HG03571 (cell line): ENCODE measurements at regions not wholly inside any gene's neighbourhood (a gene's known extent, or its start where the extent isn't known, plus 50 kb on each side); places are given as distances from the start of the nearest gene placed in this dataset.
"Not testable (repeated sequence)": the region's sequence is repeated elsewhere in the genome, so short reads cannot be mapped to it uniquely, and the experiment has no call there.

Experiments used
- ATAC-seq: cut with Tn5 transposase; IDR thresholded peaks from one replicate; pipeline ENCODE4 v1.9.1; 2021; ENCODE audit not compliant: unreplicated experiment

- no peak for ATAC-seq
These were observed 647.8 kb upstream of the SLC35B3 start for GRCh38 chr6:9083108-9083507.

- no peak for ATAC-seq
These were observed 631.4 kb upstream of the SLC35B3 start for GRCh38 chr6:9066726-9067125.

- ATAC-seq, result no peak
These were observed 628.8 kb upstream of the SLC35B3 start for GRCh38 chr6:9064156-9064555.

DNA sequence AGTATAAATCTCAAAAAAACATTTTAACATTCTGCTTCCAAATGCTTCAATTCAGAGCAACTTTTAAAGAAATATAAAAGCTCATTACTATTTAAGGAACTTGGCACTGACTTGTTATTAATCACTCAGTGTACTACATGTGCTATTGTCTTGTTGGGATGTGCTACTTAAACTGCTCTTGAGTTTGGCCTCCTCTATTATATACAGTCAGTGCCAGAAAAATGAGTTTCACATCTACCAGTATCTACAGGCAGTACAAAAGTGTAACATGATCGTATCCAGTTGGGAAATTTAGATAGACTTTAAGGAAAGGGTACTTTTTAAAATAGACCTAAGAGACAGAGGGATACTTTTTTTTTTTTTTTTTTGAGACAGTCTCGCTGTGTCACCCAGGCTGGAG is 627.3 kb upstream of the SLC35B3 start:
- no peak for ATAC-seq

DNA sequence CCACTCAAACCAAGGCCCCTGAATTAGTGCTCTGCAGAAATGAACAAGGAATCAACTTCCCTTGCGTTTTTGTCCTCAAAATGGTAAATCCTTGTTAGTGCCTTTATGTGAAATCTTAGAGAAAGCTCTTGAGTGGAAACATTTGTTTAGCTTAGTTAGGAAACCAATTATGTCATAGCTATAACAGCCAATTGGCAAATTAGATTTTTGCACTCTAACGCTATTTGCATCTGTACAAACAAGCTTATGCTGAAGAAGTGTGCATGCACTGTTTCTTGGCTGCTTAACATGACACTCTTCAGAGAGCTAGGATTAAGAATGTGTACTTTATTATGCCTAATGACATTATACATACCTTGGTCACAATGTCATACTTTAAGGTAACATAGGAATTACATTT is 622.6 kb upstream of the SLC35B3 start:
- ATAC-seq, result no peak

GRCh38 chr6:9056556-9056955 is 621.2 kb upstream of the SLC35B3 start:
- ATAC-seq, result no peak

DNA sequence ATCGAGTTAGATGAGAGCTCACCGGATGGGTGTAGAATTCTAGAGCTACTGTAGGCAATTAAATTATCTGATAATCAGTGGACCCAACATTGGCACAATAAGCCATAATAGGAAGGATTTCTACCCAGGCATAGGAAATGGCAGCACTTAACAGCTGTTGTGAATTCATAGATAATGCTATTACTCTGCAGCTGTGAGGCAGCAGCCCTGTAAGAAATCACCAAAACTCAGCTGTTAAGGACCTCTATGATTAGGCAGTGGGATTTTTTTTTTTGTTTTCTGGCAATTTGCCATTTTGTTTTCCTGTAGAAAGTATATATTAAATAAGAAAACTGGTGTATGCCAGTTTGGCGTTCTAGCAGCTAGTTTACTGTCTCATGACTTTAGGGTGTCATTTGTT is 609.1 kb upstream of the SLC35B3 start:
- no peak for ATAC-seq

- ATAC-seq, result no peak
These were observed 605.4 kb upstream of the SLC35B3 start for GRCh38 chr6:9040718-9041117.

GRCh38 chr6:9039258-9039657 is 603.9 kb upstream of the SLC35B3 start:
- ATAC-seq, result no peak

- no peak for ATAC-seq
These were observed 592.7 kb upstream of the SLC35B3 start for GRCh38 chr6:9028086-9028485.

DNA sequence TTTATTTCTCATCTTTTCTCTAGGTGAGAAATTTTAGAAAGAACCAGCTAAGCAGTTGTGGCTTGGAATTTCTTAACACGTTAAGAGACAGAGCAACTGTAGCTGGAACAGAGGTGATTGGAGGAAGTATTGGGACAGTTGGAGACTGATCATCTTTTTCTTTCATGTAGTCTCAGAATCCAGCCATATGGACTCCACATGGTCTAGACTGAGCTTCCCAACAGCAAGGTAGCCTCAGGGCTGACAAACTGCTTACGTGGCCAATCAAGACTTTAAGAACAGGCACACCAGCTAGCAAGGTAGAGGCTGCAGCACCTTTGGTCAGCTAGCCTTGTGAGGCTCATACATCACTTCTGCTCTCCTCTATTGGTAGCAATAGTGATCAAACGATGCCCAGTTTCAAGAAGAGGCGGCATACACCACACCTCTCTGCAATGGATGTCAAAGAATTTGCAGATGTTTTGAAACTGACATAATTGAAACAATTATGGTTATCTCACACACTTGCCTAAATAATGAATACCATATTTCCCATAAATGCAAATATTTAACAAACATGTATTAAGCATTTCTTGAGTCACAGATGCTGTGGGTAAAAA is 590.5 kb upstream of the SLC35B3 start:
- no peak for ATAC-seq

DNA sequence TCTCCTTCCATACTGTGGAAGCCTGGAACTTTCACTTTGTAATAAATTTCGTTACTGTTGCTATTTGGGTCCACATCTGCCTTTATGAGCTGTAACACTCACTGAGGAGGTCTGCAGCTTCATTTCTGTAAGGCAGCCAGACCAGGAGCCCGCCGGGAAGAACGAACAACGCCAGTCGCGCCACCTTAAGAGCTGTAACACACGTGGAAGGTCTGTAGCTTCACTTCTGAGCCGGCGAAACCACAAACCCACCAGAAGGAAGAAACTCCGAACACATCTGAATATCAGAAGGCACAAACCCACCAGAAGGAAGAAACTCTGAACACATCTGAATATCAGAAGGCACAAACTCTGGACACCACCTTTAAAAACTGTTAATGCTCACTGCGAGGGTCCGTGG is 589.9 kb upstream of the SLC35B3 start:
- ATAC-seq, result no peak

GRCh38 chr6:9024246-9024645 is 588.9 kb upstream of the SLC35B3 start:
- not testable (repeated sequence) for ATAC-seq

DNA sequence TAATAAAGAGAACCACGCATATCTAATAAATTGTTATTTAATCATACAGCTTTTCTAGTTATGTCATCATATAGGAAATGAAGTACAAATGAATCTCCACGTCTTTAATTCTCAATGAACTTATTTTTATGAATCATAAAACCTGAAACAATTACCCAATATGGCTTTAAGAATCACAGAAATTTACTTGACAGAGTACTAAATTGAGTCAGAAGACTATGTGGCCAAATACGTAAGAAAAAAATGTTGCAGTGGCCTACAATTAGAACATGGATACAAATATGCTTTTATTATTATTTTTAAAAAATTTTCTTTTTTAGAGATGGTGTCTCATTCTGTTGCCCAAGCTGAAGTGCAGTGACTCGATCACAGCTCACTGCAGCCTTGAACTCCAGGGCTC is 584.7 kb upstream of the SLC35B3 start:
- ATAC-seq, result no peak

GRCh38 chr6:9009931-9010330 is 574.6 kb upstream of the SLC35B3 start:
- no peak for ATAC-seq

DNA sequence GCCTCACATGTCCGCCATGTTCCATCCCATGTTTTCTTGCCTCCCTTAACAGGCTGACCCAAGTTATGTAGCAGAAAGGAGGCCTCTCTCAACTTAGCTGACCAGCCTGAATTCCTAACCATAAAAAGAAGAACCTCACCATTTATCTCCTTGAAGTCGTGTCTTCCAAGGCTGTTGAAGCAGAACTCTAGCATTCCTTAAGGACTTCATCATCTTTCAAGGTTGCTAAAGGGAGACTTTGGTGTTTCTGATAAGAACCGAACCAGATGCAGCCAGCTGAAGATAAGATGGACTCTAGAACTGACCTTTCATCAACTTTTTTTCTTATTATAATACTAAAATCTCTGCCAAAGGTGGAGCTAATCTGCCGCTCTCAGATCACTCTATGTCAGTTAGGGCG is 571.7 kb upstream of the SLC35B3 start:
- ATAC-seq, result no peak

- ATAC-seq, result no peak
These were observed 567.5 kb upstream of the SLC35B3 start for GRCh38 chr6:9002833-9003232.

DNA sequence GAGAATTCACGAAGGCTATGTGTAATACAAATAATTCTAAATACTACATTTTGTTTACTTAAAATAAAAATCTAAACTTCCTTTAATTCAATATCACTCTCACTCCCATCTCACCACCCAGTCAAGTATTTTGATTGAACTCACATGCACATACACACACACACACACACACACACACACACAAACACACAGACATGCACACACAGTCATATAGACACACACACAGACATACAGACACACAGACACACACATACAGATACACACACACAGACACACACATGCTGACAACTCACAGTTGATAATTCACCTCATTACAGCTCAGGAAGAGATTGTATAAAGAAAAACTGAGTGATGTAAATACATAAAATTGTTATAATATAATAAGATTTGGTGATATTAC is 559.8 kb upstream of the SLC35B3 start:
- ATAC-seq, result no peak

- ATAC-seq, result no peak
These were observed 557.8 kb upstream of the SLC35B3 start for GRCh38 chr6:8993111-8993510.

- no peak for ATAC-seq
These were observed 556.5 kb upstream of the SLC35B3 start for GRCh38 chr6:8991844-8992243.

DNA sequence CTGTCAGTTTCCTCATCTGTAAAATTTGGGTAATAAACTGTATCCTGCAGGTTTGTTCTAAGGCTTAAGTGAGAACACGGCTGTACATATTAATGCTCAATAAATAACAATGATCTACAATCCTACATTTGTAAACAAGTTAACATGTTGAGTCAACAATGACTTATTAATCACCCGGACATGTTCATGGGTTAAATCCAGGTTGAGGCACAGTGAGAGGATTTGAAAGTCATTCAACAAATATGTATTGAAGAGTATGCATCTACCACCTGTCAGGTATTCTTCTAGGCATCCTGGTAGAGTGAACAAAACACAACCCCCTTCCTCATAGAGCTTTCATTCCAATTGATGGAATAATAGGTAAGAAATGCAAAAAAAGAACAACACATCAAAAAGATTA is 554.7 kb upstream of the SLC35B3 start:
- no peak for ATAC-seq

- peak; percentile 98 for ATAC-seq
These were observed 547.9 kb upstream of the SLC35B3 start for GRCh38 chr6:8983202-8983688.

GRCh38 chr6:8982668-8983067 is 547.3 kb upstream of the SLC35B3 start:
- no peak for ATAC-seq
